BLaER1 (cell line): ENCODE measurements at regions not wholly inside any gene's neighbourhood (a gene's known extent, or its start where the extent isn't known, plus 50 kb on each side); places are given as distances from the start of the nearest gene placed in this dataset.

ENCODE experiments used
- H3K27ac ChIP-seq: shearing (Covaris generic); formaldehyde crosslinking; 2 replicates; pipeline ENCODE4 v1.8.1; 2022
- H3K27me3 ChIP-seq: shearing (Covaris generic); formaldehyde crosslinking; 2 replicates; pipeline ENCODE4 v1.8.1; 2022
- H3K36me3 ChIP-seq: shearing (Covaris generic); formaldehyde crosslinking; 2 replicates; pipeline ENCODE4 v1.8.1; 2022
- H3K4me1 ChIP-seq: shearing (Covaris generic); formaldehyde crosslinking; 2 replicates; pipeline ENCODE4 v1.8.1; 2022
- H3K4me2 ChIP-seq: shearing (Covaris generic); formaldehyde crosslinking; 2 replicates; pipeline ENCODE4 v1.8.1; 2022
- H3K4me3 ChIP-seq: shearing (Covaris generic); formaldehyde crosslinking; 2 replicates; pipeline ENCODE4 v1.8.1; 2022
- H3K9ac ChIP-seq: shearing (Covaris generic); formaldehyde crosslinking; 2 replicates; pipeline ENCODE4 v1.8.1; 2022
- H3K9me3 ChIP-seq: shearing (Covaris generic); formaldehyde crosslinking; 2 replicates; pipeline ENCODE4 v1.8.1; 2022
- H4K20me1 ChIP-seq: shearing (Covaris generic); formaldehyde crosslinking; 2 replicates; pipeline ENCODE4 v1.8.1; 2022
- Cebpa-rat ChIP-seq: shearing (Covaris generic); IDR thresholded peaks from 2 replicates; pipeline ENCODE4 v1.8.1; 2022

DNA sequence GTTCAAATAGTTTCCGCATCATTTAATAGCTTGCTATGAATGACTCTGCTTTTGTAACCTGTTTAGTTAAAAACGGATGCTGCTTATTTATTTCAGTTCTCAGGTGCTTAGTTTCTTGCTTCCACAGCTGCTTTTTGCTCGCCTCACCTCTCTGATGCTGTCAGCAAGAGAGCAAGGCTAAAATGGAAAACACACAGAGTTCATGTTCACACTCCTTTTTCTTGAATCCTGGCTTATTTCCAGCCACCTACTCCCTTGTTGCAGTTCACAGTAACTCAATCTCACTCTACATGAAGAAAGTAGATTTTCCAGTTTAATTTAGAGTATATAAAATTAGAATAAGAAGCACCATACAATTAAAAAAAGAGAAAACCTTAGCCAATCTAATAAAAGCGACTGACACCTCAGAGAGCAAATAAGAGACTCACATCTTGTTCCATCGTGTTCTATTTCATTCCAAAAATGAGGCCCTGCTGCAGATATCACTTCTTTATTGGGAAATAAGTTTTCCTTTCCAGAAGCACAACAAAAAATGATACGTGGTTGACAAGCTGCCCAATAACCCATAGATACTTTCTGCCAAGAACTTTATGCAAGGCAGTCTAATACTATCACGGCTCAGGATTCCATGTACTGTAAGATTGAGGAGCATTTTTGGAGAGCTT is 326.1 kb upstream of the SLITRK1 start:
- Histone ChIP-seq H3K36me3 (no peaks in the 10 kb centered on the region), H3K27me3 (no peaks in the 10 kb centered on the region), H3K4me3 (no peak overlapping the region), H3K4me1 (no peaks in the 10 kb centered on the region), H3K9ac (no peak overlapping the region), H3K27ac (no peak overlapping the region), H3K4me2 (no peak overlapping the region), H4K20me1 (no peaks in the 10 kb centered on the region), H3K9me3 (no peaks in the 10 kb centered on the region)
- no peak for TF ChIP-seq Cebpa-rat

DNA sequence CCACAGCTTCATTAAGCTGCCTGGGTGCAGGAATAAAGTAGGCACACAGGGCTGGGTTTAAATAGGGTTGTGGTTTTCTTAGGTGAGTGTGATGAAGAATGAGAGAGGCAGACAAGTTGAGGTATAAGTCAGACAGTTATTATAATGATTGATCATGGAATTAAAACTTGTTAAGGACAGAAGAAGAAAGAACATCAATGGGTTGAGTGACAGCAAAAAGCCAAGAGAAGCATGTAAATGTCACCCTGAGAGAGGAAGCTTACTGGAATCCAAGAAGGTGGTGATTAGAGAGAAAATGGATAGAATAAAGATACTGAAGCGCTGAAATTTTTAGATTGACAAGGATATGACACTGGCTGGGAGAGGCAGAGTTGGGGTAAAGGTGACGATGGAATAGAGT is 325.2 kb upstream of the SLITRK1 start:
- no peak overlapping the region for H3K9ac ChIP-seq
- no peaks in the 10 kb centered on the region for H3K9me3 ChIP-seq
- no peaks in the 10 kb centered on the region for H3K4me1 ChIP-seq
- no peaks in the 10 kb centered on the region for H3K36me3 ChIP-seq
- no peak overlapping the region for H3K4me3 ChIP-seq
- H3K4me2 ChIP-seq: no peak overlapping the region
- no peaks in the 10 kb centered on the region for H3K27me3 ChIP-seq
- no peaks in the 10 kb centered on the region for H4K20me1 ChIP-seq
- TF ChIP-seq Cebpa-rat: no peak
- no peak overlapping the region for H3K27ac ChIP-seq

DNA sequence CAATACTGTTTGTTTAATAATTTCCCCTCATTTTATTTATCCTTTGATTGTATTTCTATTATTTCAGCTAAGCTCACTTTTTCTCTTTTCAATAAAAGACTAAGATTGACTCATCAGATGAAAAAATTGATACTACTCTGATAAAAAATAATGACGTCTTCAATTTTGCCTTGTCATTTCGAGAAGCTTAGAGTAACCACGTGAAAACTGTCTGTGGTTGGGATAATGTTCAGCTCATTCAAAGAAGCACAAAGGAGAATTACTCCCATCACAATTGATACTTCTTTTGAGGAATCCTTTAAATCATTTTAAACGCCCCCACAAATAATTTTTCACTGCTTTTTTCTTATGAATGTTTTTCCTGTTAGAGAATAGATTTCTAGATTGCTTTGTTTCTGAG is 318.7 kb upstream of the SLITRK1 start:
- no peak overlapping the region for H3K4me2 ChIP-seq
- no peak overlapping the region for H3K27ac ChIP-seq
- H3K4me1 ChIP-seq: no peaks in the 10 kb centered on the region
- no peak overlapping the region for H3K4me3 ChIP-seq
- no peaks in the 10 kb centered on the region for H4K20me1 ChIP-seq
- H3K27me3 ChIP-seq: no peaks in the 10 kb centered on the region
- H3K36me3 ChIP-seq: no peaks in the 10 kb centered on the region
- H3K9me3 ChIP-seq: peaks cover 4% of the 10 kb centered on the region; the same call in 1 of the 2 replicates
- TF ChIP-seq Cebpa-rat: no peak
- no peak overlapping the region for H3K9ac ChIP-seq

DNA sequence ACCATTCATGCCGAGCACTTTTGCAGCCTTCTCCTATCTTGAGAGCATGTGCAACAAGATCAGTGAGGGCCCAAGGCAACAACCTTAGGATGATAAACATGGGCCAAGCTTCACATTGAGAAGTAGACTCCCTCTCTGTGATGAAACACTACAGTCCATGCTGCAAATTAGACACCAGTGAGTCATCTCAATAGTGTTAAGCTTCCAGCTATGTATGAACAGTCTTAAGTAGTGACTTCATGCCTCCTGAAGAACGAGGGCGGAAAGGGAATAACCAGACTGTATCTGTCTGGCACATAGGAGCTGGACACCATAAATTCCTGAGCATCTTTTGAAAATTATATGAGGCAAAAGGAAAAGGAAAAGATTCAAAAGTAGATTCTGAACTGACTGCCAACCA is 309.9 kb upstream of the SLITRK1 start:
- H3K36me3 ChIP-seq: no peaks in the 10 kb centered on the region
- no peak overlapping the region for H3K4me2 ChIP-seq
- H3K27ac ChIP-seq: no peak overlapping the region

DNA sequence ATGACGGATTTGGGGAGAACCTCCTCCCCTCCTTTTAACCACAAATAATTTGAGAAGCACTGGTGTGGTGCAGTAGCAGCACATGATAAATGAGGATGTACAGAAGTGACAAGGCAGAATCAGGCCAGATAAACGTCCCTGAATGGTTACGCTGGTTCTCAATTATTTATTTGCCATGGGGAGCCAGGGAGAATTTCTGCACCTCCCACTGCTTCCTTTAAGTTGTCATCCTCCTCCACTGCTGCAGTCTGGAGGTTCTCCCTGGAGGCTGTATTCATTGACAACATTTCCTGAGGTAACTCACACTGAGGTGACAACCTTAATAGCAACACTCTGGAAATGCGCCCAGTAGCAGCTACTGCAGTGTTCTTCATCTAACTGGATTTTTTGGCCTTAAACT is 308.9 kb upstream of the SLITRK1 start:
- Histone ChIP-seq H3K4me3 (no peak overlapping the region), H3K9ac (no peak overlapping the region), H3K4me2 (peak overlapping the region; percentile 33; the same call in 1 of the 2 replicates), H3K9me3 (peaks cover 1% of the 10 kb centered on the region; the same call in 1 of the 2 replicates), H3K4me1 (peaks cover 7% of the 10 kb centered on the region), H3K36me3 (no peaks in the 10 kb centered on the region), H4K20me1 (no peaks in the 10 kb centered on the region), H3K27ac (no peak overlapping the region), H3K27me3 (no peaks in the 10 kb centered on the region)
- no peak for TF ChIP-seq Cebpa-rat

More for the DNA sequence above, 309.9 kb upstream of the SLITRK1 start:
- no peaks in the 10 kb centered on the region for H3K27me3 ChIP-seq
- H3K4me1 ChIP-seq: peaks cover 7% of the 10 kb centered on the region
- no peak overlapping the region for H3K9ac ChIP-seq
- H4K20me1 ChIP-seq: no peaks in the 10 kb centered on the region
- no peak overlapping the region for H3K4me3 ChIP-seq
- H3K9me3 ChIP-seq: peaks cover 4% of the 10 kb centered on the region; the same call in 1 of the 2 replicates
- no peak for TF ChIP-seq Cebpa-rat

DNA sequence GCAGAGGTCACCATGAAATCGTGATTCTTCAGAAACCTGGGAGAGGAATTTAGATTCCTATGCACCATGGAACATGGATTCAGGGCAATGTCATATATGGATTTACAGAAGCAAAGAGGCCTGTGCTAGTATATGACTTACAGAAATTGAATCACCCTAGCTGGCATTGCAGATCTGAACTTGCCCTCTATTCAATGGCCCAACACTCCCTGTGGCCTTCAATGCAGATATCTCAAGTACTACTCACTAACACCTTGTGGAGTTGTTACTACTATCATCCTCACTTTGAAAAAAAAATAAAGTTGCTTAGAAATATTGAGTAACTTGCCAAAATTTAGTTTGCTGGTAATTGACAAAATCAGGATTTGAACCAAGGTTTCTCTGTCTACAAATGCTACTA is 305.4 kb upstream of the SLITRK1 start:
- no peak for TF ChIP-seq Cebpa-rat
- H3K4me1 ChIP-seq: peaks cover 7% of the 10 kb centered on the region
- H3K9ac ChIP-seq: no peak overlapping the region
- H3K4me2 ChIP-seq: no peak overlapping the region
- H3K27me3 ChIP-seq: no peaks in the 10 kb centered on the region
- H3K4me3 ChIP-seq: no peak overlapping the region
- H3K36me3 ChIP-seq: no peaks in the 10 kb centered on the region
- H3K9me3 ChIP-seq: no peaks in the 10 kb centered on the region
- H4K20me1 ChIP-seq: no peaks in the 10 kb centered on the region
- no peak overlapping the region for H3K27ac ChIP-seq

DNA sequence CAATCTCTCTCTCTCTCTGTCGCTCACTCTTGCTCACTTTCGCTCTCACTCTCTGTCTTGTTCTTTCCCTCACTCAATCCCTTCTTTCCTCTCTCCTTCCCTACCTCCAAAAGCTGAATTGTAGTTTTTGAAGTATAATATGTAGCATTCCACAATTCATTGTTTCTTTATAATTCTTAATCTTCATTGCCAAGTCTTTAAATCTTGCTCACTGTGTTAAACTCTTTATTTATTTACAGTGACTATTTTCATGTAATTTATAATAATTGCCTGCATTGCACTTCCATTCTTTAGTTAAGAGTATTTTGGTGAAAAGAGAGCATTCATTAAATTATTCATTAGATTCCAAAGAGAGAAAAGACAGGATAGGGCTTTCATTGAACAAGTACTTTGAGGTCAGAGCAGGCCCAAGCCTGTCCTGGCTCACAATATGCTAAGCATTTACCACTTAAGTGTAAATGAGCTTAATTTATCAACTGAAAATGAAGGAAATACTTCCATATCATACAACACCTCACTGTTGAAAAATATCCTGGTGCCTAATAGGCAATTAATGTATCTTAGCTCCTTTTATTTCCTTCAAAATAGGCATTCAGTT is 257.4 kb upstream of the SLITRK1 start:
- Histone ChIP-seq H3K36me3 (no peaks in the 10 kb centered on the region), H3K4me1 (peaks cover 27% of the 10 kb centered on the region), H3K27me3 (no peaks in the 10 kb centered on the region), H3K9ac (no peak overlapping the region), H3K27ac (no peak overlapping the region), H3K4me2 (no peak overlapping the region), H3K4me3 (no peak overlapping the region), H4K20me1 (no peaks in the 10 kb centered on the region), H3K9me3 (no peaks in the 10 kb centered on the region)
- TF ChIP-seq Cebpa-rat: no peak

DNA sequence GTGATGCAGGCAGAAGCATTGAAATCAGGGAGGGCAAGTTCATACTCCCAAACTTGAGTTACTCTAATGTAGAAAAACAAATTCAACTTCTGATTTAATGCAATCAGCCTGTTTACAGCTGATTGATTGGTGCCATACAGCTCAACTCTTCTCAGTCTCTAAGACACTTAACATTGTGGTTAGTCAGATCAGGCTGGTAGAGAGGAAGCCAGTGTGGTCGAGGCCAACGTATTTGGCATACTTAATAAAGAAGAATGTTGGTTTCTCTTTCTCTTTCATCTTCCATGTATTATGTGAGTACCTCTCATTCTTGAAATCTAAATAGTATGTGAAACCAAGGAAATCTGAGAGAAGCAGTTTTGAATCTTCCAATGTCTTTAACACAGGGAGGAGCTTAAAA is 255.0 kb upstream of the SLITRK1 start:
- no peaks in the 10 kb centered on the region for H3K9me3 ChIP-seq
- peak overlapping the region; percentile 36; the same call in 1 of the 2 replicates for H3K4me3 ChIP-seq
- no peaks in the 10 kb centered on the region for H3K36me3 ChIP-seq
- H3K27me3 ChIP-seq: no peaks in the 10 kb centered on the region
- peak overlapping the region; percentile 79 for H3K27ac ChIP-seq
- H3K9ac ChIP-seq: peak overlapping the region; percentile 52; the same call in 1 of the 2 replicates
- H4K20me1 ChIP-seq: no peaks in the 10 kb centered on the region
- peaks cover 27% of the 10 kb centered on the region for H3K4me1 ChIP-seq
- TF ChIP-seq Cebpa-rat: no peak
- peak overlapping the region; percentile 82 for H3K4me2 ChIP-seq

DNA sequence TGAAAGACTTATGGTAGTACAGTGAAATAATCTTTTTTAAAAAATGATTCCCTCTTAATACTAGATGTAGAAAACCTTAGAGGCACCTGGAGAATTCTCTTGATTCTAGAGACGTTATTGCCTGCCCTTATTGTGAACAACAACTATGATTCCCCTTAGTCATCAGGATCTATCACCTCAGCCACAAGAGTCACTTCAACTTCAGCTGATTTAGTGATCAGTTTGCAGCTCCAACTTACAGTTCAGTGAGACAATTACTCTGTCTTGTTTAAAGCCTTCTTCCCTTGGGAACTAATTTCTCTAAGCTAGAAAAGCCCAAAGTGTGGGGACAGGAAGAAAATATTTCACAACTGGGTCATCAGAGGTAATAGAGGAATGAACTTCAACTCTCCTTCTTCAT is 254.3 kb upstream of the SLITRK1 start:
- TF ChIP-seq Cebpa-rat: no peak

DNA sequence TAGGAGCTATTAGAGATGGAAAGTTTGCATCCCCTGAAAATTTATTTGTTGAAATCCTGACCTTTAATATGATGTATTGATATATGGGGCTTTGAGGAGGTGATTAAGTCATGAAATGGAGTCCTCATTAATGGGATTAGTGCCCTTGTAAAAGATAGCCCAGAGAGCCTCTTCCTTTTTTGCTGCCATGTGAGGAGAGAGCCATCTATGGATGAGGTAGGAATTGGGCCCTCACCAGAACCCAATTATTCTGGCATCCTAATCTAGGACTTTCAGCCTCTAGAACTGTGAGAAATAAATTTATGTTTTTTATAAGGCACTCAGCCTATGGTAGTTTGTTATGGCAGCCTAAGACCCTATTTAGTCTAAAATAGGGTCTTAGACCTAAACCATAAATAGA is 250.2 kb upstream of the SLITRK1 start:
- H4K20me1 ChIP-seq: no peaks in the 10 kb centered on the region
- no peak for TF ChIP-seq Cebpa-rat
- 0 out of 2 replicates have a peak, but pooled peaks cover 3% of the 10 kb centered on the region for H3K9me3 ChIP-seq
- H3K27ac ChIP-seq: no peak overlapping the region
- H3K4me3 ChIP-seq: no peak overlapping the region
- H3K4me1 ChIP-seq: peaks cover 16% of the 10 kb centered on the region
- no peaks in the 10 kb centered on the region for H3K36me3 ChIP-seq
- no peak overlapping the region for H3K4me2 ChIP-seq
- no peaks in the 10 kb centered on the region for H3K27me3 ChIP-seq
- no peak overlapping the region for H3K9ac ChIP-seq

More for the DNA sequence above, 254.3 kb upstream of the SLITRK1 start:
- H3K4me1 ChIP-seq: peaks cover 27% of the 10 kb centered on the region
- H3K9ac ChIP-seq: peak overlapping the region; percentile 52; the same call in 1 of the 2 replicates
- no peaks in the 10 kb centered on the region for H3K9me3 ChIP-seq
- H3K4me3 ChIP-seq: peak overlapping the region; percentile 36; the same call in 1 of the 2 replicates
- peak overlapping the region; percentile 79 for H3K27ac ChIP-seq
- H3K36me3 ChIP-seq: no peaks in the 10 kb centered on the region
- H3K4me2 ChIP-seq: peak overlapping the region; percentile 82
- H3K27me3 ChIP-seq: no peaks in the 10 kb centered on the region
- no peaks in the 10 kb centered on the region for H4K20me1 ChIP-seq
